ENCODE measurements at regions not wholly inside any gene's neighbourhood (a gene's known extent, or its start where the extent isn't known, plus 50 kb on each side); places are given as distances from the start of the nearest gene placed in this dataset.

DNA sequence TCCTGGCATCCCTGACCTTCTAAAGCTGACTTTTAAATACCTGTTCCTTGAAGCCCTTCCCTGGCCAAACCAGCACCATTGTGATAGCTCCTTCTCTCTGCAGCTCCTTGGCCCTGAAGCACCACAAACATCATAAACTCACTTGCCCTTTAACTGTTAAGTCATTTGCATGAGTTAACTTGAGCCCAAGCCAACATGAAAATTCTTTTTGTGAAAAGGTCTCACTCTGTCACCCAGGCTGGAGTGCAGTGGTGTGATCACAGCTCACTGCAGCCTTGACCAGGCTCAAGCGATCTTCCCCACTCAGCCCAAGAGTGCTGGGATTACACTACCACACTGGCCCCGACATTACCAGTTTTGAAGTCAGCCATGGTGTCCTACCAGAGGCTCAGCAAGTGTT is 87.8 kb downstream of the ZIC5 start:
- no peak for TF ChIP-seq CTCF (IDR thresholded peaks at IDR 0.05)
- TF ChIP-seq SP1 (CRISPR knock-in tag; conservative IDR thresholded peaks at IDR 0.05): no peak
- TF ChIP-seq JUN (CRISPR knock-in tag; IDR thresholded peaks at IDR 0.05): no peak
- TF ChIP-seq NFE2L1 (CRISPR knock-in tag; IDR thresholded peaks at IDR 0.05): no peak
- TF ChIP-seq AFF4 (CRISPR knock-in tag; IDR thresholded peaks at IDR 0.05; ENCODE audit: borderline replicate concordance): no peak
- no peak for TF ChIP-seq ATF6 (CRISPR knock-in tag; IDR thresholded peaks at IDR 0.05)
- TF ChIP-seq, protein P1, sequence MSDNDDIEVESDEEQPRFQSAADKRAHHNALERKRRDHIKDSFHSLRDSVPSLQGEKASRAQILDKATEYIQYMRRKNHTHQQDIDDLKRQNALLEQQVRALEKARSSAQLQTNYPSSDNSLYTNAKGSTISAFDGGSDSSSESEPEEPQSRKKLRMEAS (CRISPR knock-in tag; IDR thresholded peaks at IDR 0.05): no peak
- TF ChIP-seq, protein P2, sequence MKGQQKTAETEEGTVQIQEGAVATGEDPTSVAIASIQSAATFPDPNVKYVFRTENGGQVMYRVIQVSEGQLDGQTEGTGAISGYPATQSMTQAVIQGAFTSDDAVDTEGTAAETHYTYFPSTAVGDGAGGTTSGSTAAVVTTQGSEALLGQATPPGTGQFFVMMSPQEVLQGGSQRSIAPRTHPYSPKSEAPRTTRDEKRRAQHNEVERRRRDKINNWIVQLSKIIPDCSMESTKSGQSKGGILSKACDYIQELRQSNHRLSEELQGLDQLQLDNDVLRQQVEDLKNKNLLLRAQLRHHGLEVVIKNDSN (CRISPR knock-in tag; IDR thresholded peaks at IDR 0.05): no peak
- TF ChIP-seq ATF3 (CRISPR knock-in tag; conservative IDR thresholded peaks at IDR 0.05): no peak
